Caco-2 (cell line): ENCODE measurements at regions not wholly inside any gene's neighbourhood (a gene's known extent, or its start where the extent isn't known, plus 50 kb on each side); places are given as distances from the start of the nearest gene placed in this dataset.

Experiments
- BruUV-seq: library from RNA; stranded (reverse); fragments of 400-500 nt; replicated peaks from 2 replicates; lab custom pipeline; 2021; lab: Mats Ljungman, UMichigan
- CTCF ChIA-PET: fragments of 300-600 bp; sonication (Branson Sonifier 250); formaldehyde crosslinking; loops from one replicate; lab custom pipeline; 2022; ENCODE audit warnings: antibody characterized with exemption; lab: Charles Lee
- POLR2A ChIA-PET: fragments of 300-600 bp; sonication (Branson Sonifier 250); formaldehyde crosslinking; loops from one replicate; lab custom pipeline; 2022; ENCODE audit warnings: antibody characterized with exemption; lab: Charles Lee
- DNase-seq, 2 experiments: peaks; one replicate each; pipeline versions ENCODE4 v3.0.0 to v3.0.0-alpha.2; 2020 to 2022
- H3K27me3 ChIP-seq: replicated peaks from 2 replicates; pipeline ENCODE4 v1.6.0; 2011; ENCODE audit warnings: low read length; ENCODE audit not compliant: control insufficient read depth, insufficient read depth
- H3K36me3 ChIP-seq: 2 replicates; pipeline ENCODE4 v1.5.1; 2011; ENCODE audit warnings: low read length; ENCODE audit not compliant: control insufficient read depth, insufficient read depth
- H3K4me1 ChIP-seq: fragments of 250-450 bp; sonication (Bioruptor Pico); 2 replicates; pipeline ENCODE4 v1.5.1; 2020; ENCODE audit warnings: mild to moderate bottlenecking
- H3K4me3 ChIP-seq: 2 replicates; pipeline ENCODE4 v1.5.1; 2011; ENCODE audit warnings: low read depth, mild to moderate bottlenecking, control low read depth, low read length
- H3K9me3 ChIP-seq: fragments of 250-450 bp; sonication (Bioruptor Pico); 2 replicates; pipeline ENCODE4 v1.5.1; 2020; ENCODE audit warnings: mild to moderate bottlenecking, moderate library complexity
- H3K27ac Mint-ChIP-seq: one replicate; pipeline ENCODE4 v1.8.0; 2022; ENCODE audit warnings: mixed read lengths; ENCODE audit not compliant: unreplicated experiment
- H3K27me3 Mint-ChIP-seq: one replicate; pipeline ENCODE4 v1.8.0; 2022; ENCODE audit warnings: mixed read lengths; ENCODE audit not compliant: insufficient read depth, unreplicated experiment
- H3K36me3 Mint-ChIP-seq: one replicate; pipeline ENCODE4 v1.8.0; 2022; ENCODE audit warnings: mild to moderate bottlenecking, mixed read lengths; ENCODE audit not compliant: insufficient read depth, unreplicated experiment
- H3K4me1 Mint-ChIP-seq: one replicate; pipeline ENCODE4 v1.8.0; 2022; ENCODE audit warnings: low read depth, mixed read lengths; ENCODE audit not compliant: unreplicated experiment
- H3K4me3 Mint-ChIP-seq: one replicate; pipeline ENCODE4 v1.8.0; 2022; ENCODE audit warnings: mild to moderate bottlenecking, moderate library complexity, mixed read lengths; ENCODE audit not compliant: unreplicated experiment
- H3K9me3 Mint-ChIP-seq: one replicate; pipeline ENCODE4 v1.8.0; 2022; ENCODE audit warnings: mixed read lengths; ENCODE audit not compliant: unreplicated experiment
- CTCF ChIP-seq, 2 experiments: fragments of 200-600 bp in 1 of 2; IDR thresholded peaks; 1 replicate in 1 of 2; 2 replicates in 1 of 2; pipeline versions ENCODE4 v1.5.1 to v1.8.0; 2011 to 2022; ENCODE audit warnings: antibody characterized with exemption in 1 of 2, control low read depth in 1 of 2, inconsistent platforms in 1 of 2, low read depth in 1 of 2, low read length in 1 of 2, mild to moderate bottlenecking in 1 of 2, moderate library complexity in 1 of 2; ENCODE audit not compliant: insufficient read depth in 1 of 2, severe bottlenecking in 1 of 2, unreplicated experiment in 1 of 2
- intact Hi-C: fragments of 100-400 bp; cut with micrococcal nuclease; formaldehyde crosslinking; loops from one replicate; pipeline ENCODE4 v1.10.0; 2022; ENCODE audit not compliant: unreplicated experiment

GRCh38 chr22:49037701-49038245 lies 789.9 kb downstream of the BRD1 start:
- H3K4me1 Mint-ChIP-seq = no peaks in the 10 kb centered on the region
- no peaks in the 10 kb centered on the region for H3K4me1 ChIP-seq
- no peak overlapping the region for H3K4me3 Mint-ChIP-seq
- TF ChIP-seq CTCF (IDR thresholded peaks at IDR 0.05; ENCODE audit: insufficient read depth in 1 of 2, low read depth in 1 of 2, low read length in 1 of 2, severe bottlenecking in 1 of 2, unreplicated experiment in 1 of 2) = no peak
- BruUV-seq = no TSS peak
- H3K27me3 ChIP-seq = no peaks in the 10 kb centered on the region
- no peaks in the 10 kb centered on the region for H3K9me3 Mint-ChIP-seq
- no peak overlapping the region for H3K4me3 ChIP-seq
- no peaks in the 10 kb centered on the region for H3K9me3 ChIP-seq
- POLR2A ChIA-PET = no interaction called here
- H3K27ac Mint-ChIP-seq = no peak overlapping the region
- DNase-seq = no peak
- no peaks in the 10 kb centered on the region for H3K36me3 Mint-ChIP-seq
- H3K27me3 Mint-ChIP-seq = peaks cover 12% of the 10 kb centered on the region
- CTCF ChIA-PET = no interaction called here
- H3K36me3 ChIP-seq = no peaks in the 10 kb centered on the region
- intact Hi-C loops = no loop called here

GRCh38 chr22:49036513-49036912 lies 791.2 kb downstream of the BRD1 start:
- DNase-seq = no peak
- Mint-ChIP-seq H3K27me3 (peaks cover 13% of the 10 kb centered on the region), H3K4me3 (no peak overlapping the region), H3K36me3 (no peaks in the 10 kb centered on the region), H3K4me1 (no peaks in the 10 kb centered on the region), H3K27ac (no peak overlapping the region), H3K9me3 (no peaks in the 10 kb centered on the region)
- CTCF ChIA-PET = no interaction called here
- POLR2A ChIA-PET = no interaction called here
- Histone ChIP-seq H3K4me1 (no peaks in the 10 kb centered on the region), H3K36me3 (no peaks in the 10 kb centered on the region), H3K4me3 (no peak overlapping the region), H3K27me3 (no peaks in the 10 kb centered on the region), H3K9me3 (no peaks in the 10 kb centered on the region)
- BruUV-seq = no TSS peak
- intact Hi-C loops = no loop called here
- no peak for TF ChIP-seq CTCF (IDR thresholded peaks at IDR 0.05; ENCODE audit: insufficient read depth in 1 of 2, low read depth in 1 of 2, low read length in 1 of 2, severe bottlenecking in 1 of 2, unreplicated experiment in 1 of 2)

GRCh38 chr22:49035818-49036457 lies 791.7 kb downstream of the BRD1 start:
- Histone ChIP-seq H3K9me3 (no peaks in the 10 kb centered on the region), H3K27me3 (no peaks in the 10 kb centered on the region), H3K36me3 (no peaks in the 10 kb centered on the region), H3K4me3 (no peak overlapping the region), H3K4me1 (no peaks in the 10 kb centered on the region)
- Mint-ChIP-seq H3K27me3 (peaks cover 13% of the 10 kb centered on the region), H3K4me3 (no peak overlapping the region), H3K9me3 (no peaks in the 10 kb centered on the region), H3K36me3 (no peaks in the 10 kb centered on the region), H3K27ac (no peak overlapping the region), H3K4me1 (no peaks in the 10 kb centered on the region)
- no peak for TF ChIP-seq CTCF (IDR thresholded peaks at IDR 0.05; ENCODE audit: insufficient read depth in 1 of 2, low read depth in 1 of 2, low read length in 1 of 2, severe bottlenecking in 1 of 2, unreplicated experiment in 1 of 2)
- BruUV-seq = no TSS peak
- intact Hi-C loops = no loop called here
- CTCF ChIA-PET = no interaction called here
- no peak for DNase-seq
- POLR2A ChIA-PET = no interaction called here
